ENCODE measurements at regions not wholly inside any gene's neighbourhood (a gene's known extent, or its start where the extent isn't known, plus 50 kb on each side); places are given as distances from the start of the nearest gene placed in this dataset.

DNA sequence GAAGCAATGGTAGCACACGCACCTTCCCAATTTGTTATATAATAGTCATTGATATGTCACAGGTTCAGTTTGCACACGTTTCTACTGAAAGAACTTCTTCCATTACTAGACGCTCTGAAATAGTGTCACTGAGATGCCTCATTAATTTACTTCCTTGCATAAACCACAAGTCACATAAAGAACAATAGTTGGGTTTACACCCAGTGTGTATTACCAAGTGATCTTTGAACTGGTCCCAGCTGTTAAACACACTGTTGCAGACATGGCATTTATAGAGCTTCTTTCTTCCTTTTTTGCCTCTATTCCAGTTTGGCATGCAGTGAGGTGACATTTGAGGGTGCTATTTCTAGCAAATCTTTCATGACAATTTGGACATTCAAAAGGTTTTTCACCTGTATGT lies 245.3 kb downstream of the EPM2A start:
- TF ChIP-seq POLR2A (IDR thresholded peaks at IDR 0.05), result no peak
- TF ChIP-seq CTCF (IDR thresholded peaks at IDR 0.05), result no peak
- no peak for TF ChIP-seq POLR2AphosphoS5 (IDR thresholded peaks at IDR 0.05)
- no peak for TF ChIP-seq EP300 (IDR thresholded peaks at IDR 0.05)
